ENCODE measurements at regions not wholly inside any gene's neighbourhood (a gene's known extent, or its start where the extent isn't known, plus 50 kb on each side); places are given as distances from the start of the nearest gene placed in this dataset.

DNA sequence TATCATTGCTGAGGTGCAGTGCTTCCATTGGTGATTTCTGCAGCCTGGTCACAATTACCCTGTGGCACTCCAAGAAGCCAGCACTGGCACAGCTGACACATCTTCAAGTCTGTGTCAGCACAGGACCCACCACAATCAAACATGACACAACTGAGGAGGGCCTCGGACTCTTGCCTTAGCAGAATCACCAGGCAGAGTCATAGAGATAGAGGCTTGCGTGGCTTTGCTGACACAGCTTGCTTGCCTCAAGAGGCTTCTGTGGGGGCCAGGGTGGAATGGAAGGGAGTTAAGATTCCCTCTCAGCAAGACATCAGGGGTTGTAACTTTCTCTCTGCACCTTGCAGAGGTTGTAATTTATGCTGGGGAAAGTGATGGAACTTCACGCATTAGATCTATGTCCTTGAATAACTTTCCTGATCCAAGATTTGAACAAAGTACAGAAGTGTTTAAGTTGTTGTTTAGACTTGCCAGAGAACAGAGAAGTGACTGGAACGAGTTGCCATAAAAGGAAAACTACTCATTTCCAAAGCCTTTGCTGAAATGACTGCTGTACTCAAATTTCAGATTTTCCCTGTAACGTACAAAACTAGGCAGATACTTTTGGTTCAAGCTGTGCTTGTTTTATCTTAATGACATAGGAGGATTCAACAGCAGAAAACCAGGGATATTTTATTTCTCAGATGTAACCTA is 170.7 kb downstream of the DIPK2A start:
- TF ChIP-seq, protein P1, sequence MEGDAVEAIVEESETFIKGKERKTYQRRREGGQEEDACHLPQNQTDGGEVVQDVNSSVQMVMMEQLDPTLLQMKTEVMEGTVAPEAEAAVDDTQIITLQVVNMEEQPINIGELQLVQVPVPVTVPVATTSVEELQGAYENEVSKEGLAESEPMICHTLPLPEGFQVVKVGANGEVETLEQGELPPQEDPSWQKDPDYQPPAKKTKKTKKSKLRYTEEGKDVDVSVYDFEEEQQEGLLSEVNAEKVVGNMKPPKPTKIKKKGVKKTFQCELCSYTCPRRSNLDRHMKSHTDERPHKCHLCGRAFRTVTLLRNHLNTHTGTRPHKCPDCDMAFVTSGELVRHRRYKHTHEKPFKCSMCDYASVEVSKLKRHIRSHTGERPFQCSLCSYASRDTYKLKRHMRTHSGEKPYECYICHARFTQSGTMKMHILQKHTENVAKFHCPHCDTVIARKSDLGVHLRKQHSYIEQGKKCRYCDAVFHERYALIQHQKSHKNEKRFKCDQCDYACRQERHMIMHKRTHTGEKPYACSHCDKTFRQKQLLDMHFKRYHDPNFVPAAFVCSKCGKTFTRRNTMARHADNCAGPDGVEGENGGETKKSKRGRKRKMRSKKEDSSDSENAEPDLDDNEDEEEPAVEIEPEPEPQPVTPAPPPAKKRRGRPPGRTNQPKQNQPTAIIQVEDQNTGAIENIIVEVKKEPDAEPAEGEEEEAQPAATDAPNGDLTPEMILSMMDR (IDR thresholded peaks at IDR 0.05) = no peak
- no peak for TF ChIP-seq POLR2AphosphoS5 (IDR thresholded peaks at IDR 0.05)
- TF ChIP-seq EP300 (IDR thresholded peaks at IDR 0.05) = no peak
